ENCODE measurements at regions not wholly inside any gene's neighbourhood (a gene's known extent, or its start where the extent isn't known, plus 50 kb on each side); places are given as distances from the start of the nearest gene placed in this dataset.

GRCh38 chr3:88996691-88997090 lies 110.7 kb upstream of the EPHA3 start (continued):
- TF ChIP-seq KDM4A (IDR thresholded peaks at IDR 0.05; ENCODE audit: low read depth, low read length, severe bottlenecking) (no peak), MAFK (IDR thresholded peaks at IDR 0.05; ENCODE audit: low read depth, low read length) (no peak), KDM5A (IDR thresholded peaks at IDR 0.05; ENCODE audit: low read length) (no peak), NRF1 (IDR thresholded peaks at IDR 0.05; ENCODE audit: low read depth, low read length) (no peak), SUZ12 (IDR thresholded peaks at IDR 0.05; ENCODE audit: low read length) (no peak), CHD1 (IDR thresholded peaks at IDR 0.05; ENCODE audit: low read depth, low read length) (no peak)

All from H1 (cell line).